ENCODE measurements at regions not wholly inside any gene's neighbourhood (a gene's known extent, or its start where the extent isn't known, plus 50 kb on each side); places are given as distances from the start of the nearest gene placed in this dataset.

DNA sequence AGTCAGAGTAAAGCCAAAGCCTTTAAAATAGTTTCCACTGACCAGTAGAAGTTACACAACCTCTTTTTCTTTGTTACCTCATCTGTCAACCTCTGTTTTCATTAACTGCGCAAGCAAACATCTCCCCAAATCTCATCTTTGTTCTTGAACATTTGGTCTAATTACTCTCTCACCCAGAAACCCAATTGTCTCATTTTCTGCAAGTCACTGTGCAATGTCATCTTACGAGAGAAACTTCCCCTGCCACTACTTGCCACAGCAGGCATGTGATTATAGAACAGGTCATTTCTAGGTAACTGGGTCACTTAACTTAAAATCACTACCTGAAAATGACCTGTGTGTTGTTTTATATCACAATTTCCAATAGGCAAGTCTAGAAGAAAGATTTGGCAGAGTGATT is 159.4 kb downstream of the SI start:
- TF ChIP-seq, protein P1, sequence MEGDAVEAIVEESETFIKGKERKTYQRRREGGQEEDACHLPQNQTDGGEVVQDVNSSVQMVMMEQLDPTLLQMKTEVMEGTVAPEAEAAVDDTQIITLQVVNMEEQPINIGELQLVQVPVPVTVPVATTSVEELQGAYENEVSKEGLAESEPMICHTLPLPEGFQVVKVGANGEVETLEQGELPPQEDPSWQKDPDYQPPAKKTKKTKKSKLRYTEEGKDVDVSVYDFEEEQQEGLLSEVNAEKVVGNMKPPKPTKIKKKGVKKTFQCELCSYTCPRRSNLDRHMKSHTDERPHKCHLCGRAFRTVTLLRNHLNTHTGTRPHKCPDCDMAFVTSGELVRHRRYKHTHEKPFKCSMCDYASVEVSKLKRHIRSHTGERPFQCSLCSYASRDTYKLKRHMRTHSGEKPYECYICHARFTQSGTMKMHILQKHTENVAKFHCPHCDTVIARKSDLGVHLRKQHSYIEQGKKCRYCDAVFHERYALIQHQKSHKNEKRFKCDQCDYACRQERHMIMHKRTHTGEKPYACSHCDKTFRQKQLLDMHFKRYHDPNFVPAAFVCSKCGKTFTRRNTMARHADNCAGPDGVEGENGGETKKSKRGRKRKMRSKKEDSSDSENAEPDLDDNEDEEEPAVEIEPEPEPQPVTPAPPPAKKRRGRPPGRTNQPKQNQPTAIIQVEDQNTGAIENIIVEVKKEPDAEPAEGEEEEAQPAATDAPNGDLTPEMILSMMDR (IDR thresholded peaks at IDR 0.05), result no peak
- no peak for TF ChIP-seq POLR2AphosphoS5 (IDR thresholded peaks at IDR 0.05)
